NCI-H1417 treated with DMSO at 0.1 percent for 48 hours (cell line): ENCODE measurements at regions not wholly inside any gene's neighbourhood (a gene's known extent, or its start where the extent isn't known, plus 50 kb on each side); places are given as distances from the start of the nearest gene placed in this dataset.
"Not testable (repeated sequence)": the region's sequence is repeated elsewhere in the genome, so short reads cannot be mapped to it uniquely, and the experiment has no call there.

Experiments used
- DNase-seq: peaks from one replicate; lab custom pipeline; 2025; lab: John Stamatoyannopoulos, UW

DNA sequence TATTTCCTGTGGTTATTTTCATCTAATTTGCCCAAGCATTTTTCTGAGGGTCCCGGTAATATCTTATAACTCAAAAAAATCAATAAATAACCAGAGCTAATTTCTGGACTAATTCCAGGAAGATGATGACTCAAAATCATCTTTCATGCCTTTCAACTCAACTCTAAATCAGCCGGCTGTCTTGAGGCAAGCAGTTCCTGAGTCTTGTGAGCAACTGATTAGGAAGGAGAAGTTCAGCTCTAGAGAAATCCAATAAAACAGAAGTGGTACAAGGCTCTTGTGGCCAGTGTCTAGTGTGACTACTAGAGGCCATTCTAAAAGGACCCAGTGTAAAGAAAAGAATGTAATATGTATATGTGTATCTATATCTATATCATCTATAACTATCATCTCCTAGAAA, 890.4 kb downstream of the TRIB2 start:
- no peak for DNase-seq

DNA sequence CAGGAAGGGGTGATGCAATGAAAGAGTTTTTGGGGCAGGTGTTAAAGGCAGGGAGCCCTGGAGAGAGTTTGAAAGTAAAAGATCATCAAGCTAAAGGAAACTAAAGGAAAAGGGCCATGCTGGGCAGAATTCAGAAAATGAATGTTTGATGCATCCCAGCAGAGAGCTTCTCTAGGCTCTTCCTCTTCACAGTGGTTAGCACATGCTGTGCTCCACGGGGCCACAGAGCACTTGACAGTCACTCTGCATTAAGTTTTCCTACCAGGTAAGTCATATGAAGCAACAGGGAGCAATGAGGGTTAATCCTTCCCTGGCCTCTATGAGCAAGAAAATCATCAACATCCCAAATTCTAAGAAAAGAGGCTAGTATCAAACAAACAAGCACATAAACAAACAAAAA, 895.2 kb downstream of the TRIB2 start:
- DNase-seq = no peak

DNA sequence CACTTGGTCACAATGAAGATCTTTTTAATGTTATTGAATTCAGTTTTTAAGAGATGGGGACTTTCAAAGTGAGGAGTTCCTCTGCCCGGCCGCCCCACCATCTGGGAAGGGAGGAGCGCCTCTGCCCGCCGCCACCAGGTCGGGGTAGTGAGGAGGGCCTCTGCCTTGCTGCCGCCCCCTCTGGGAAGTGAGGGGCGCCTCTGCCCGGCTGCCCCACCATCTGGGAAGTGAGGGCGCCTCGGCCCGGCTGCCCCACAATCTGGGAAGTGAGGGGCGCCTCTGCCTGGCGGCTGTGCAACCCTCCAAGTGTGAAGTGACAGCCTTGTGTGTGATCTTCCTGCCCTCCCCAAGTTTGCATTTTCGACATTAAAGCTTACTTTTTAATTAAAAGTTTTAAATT, 899.3 kb downstream of the TRIB2 start:
- DNase-seq = no peak

DNA sequence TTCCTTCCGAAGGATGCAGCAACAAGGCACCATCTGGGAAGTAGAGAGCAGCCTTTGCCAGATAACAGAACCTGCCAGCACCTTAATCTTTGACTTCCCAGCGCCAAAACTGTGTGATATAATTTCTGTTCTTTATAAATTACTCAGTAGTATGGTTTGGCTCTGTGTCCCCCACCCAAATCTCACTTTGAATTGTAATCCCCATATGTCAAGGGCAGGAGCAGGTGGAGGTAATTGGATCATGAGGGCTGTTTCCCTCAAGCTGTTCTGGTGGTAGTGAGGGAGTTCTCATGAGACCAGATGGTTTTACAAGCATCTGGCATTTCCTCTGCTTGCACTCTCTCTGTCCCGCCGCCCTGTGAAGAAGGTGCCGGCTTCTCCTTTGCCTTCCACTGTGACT, 899.9 kb downstream of the TRIB2 start:
- DNase-seq = no peak

DNA sequence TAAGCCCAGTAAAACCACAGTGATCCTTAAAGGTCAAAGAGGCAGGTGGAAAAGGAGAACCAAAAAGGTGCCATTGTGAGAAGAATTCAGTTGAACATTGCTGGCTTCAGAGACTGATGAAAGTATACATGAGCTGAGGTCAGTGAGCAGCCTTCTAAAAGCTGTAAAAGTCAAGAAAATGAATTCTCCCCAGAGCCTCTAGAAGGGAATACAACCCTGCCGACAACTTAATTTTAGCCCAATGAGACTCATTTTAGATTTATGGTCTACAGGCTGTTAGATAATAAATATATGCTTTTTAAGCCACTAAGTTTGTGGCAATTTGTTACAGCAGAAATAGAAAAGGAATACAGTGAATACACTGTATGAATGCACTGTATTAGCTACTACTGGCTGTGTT, 911.4 kb downstream of the TRIB2 start:
- DNase-seq = no peak

DNA sequence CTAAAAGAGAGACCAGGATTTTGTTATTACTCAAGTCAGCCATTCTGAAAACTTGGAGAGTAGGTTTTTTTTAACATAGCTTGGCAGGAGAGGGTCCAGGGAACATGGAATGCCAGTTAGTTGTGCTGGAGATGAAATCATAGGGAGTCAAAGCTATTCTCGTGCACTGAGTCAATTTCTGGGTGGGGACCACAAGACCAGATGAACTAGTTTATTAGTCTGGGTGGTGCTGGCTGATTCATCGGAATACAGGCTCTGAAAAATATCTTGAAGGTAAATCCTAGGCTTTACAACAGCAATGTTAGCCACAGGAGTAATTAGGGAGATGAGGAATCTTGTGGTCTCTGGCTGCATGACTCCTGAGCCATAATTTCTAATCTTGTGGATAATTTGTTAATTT, 921.4 kb downstream of the TRIB2 start:
- DNase-seq = no peak

DNA sequence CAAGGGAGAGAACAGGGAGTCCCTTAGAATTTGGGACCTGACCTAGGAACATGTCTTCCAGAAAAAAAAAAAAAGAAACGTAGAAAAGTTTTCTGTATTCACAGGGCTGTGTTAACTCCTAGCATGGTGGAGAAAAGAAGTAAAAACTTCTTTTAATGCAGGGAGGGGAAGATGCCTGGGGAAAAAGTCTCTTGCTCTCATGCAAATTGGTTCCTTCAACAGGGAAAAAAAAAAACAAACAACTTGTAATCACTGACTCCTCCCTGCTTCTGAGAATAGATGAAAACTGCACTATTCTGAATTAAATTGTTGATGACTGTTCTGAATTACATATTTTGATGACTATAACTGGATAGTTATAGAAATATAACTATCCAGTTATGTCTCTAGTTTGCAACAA, 933.2 kb downstream of the TRIB2 start:
- DNase-seq = no peak

DNA sequence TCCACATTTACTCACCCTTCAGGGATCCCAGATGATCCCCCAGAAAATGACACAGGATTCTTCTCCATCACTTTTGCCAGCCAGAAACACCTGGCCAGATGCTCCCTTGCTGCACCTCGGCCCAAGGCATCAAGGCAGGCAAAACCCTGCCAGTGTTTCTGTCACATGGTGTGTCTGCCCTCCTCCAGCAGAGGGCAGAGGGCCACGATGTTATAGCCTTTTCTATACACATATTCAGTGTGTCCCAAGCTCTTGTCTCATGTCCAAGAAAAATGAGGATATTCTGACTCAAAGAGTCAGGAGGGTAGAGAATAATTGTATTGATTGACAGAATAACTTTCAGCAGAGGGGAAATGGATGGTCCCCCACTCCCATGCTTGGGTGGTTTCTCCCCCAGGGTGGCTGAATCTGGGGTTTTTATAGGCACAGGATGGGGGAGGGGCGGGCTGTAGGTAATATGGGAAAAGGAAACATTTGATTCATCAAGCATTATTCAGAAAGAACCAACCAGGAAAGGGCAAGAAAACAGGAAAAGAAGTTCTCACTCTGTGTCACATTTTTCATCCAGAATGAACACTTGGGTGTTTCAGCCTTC, 933.9 kb downstream of the TRIB2 start:
- no peak for DNase-seq

DNA sequence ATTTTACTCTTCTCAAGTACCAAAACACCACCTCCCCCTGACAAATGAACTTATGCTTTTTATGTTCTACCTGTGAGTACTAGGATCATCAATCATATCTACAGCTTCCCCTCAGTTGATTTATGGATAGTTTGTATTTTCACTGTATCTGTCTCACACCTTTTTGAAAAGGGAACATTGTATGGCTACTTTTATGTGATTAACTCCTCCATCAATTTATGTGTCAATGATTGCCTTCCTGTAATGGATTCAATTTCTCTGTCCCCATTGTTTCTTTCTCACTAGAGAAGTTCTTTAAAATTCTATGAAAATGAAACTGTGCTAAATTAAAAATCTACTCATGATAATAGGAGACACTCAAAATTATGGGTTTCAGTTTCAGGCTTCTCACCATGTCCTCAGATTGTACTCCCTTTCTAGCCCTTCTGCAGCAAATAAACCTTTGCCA, 935.0 kb downstream of the TRIB2 start:
- DNase-seq = peak; percentile 84

DNA sequence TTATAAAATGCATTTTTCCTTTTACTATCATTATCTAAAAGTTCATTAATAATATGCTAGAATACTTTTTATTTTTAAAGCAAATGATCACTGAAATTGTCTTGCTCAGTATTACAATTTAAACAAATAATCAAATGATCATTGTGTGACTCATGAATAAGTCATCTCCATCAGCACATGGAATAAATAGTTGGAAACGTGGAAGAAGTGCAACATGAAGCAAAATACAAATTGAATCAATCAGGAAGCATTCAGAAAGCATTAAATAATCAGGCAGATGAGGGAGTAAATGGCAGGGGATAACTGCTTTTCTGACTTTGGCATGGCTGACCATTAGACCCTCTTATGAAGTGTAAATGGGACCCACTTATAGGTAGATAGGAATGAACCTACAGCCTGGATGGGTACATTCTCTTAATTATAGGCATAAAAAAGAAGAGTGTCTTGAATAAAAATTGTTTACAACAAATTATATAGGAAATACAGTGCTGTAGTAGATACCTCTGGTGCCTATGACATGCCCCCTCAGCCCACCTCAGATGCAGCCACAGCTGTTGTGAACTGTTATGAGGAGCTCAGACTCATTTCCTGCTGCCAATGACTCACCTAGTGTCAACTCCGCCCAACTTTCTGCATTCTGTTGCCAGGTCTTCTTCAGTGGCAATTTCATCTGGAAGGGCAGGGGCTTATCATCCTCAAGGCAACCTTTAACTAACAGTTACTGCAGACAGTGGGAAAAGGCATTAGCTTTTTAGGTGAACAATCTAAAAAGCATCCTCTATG, 936.0 kb downstream of the TRIB2 start:
- no peak for DNase-seq

DNA sequence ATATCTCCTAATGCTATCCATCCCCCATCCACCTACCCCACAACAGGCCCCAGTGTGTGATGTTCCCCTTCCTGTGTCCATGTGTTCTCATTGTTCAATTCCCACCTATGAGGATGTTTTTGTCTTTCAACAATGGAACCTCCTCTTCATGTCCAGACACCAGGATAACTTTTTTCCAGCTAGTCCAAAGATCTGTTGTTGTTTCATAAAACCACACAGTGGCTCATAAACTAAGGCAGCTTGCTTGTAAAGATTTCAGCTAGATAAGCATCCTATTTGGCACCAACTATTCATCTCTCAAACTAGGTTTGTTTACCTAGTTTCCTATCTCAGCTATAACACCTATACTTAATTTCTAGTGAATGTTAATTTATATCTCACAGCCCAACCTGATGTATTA, 937.7 kb downstream of the TRIB2 start:
- DNase-seq = no peak

DNA sequence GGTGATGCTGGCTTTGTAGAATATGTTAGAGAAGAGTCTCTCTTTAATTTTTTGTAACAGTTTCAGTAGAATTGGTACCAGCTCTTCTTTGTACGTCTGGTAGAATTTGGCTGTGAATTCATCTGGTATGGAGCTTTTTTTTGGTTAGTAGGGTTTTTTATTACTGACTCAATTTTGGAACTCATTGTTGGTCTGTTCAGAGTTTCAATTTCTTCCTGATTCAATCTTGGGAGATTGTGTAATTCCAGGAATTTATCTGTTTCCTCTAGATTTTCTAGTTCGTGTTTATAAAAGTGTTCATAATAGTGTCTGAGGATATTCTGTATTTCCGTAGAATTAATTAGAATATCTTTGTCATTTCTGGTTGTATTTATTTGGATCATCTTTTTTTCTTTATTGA, 943.5 kb downstream of the TRIB2 start:
- no peak for DNase-seq

DNA sequence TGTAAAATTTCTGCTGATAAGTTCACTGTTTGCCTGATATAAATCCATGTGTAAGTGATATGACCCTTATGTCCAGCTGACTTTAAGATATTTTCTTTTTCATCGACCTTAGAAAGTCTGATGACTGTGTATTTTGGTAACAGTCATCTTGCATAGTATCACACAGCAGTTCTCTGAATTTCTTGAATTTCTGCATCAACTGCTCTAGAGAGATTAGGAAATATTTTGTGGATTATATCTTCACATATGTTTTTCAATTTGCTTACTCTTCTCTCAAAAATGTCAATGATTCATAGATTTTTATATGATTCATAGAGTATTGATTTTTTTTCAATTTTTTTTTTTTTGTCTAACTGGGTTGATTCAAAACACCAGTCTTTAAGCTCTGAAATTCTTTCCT, 945.3 kb downstream of the TRIB2 start:
- no peak for DNase-seq

DNA sequence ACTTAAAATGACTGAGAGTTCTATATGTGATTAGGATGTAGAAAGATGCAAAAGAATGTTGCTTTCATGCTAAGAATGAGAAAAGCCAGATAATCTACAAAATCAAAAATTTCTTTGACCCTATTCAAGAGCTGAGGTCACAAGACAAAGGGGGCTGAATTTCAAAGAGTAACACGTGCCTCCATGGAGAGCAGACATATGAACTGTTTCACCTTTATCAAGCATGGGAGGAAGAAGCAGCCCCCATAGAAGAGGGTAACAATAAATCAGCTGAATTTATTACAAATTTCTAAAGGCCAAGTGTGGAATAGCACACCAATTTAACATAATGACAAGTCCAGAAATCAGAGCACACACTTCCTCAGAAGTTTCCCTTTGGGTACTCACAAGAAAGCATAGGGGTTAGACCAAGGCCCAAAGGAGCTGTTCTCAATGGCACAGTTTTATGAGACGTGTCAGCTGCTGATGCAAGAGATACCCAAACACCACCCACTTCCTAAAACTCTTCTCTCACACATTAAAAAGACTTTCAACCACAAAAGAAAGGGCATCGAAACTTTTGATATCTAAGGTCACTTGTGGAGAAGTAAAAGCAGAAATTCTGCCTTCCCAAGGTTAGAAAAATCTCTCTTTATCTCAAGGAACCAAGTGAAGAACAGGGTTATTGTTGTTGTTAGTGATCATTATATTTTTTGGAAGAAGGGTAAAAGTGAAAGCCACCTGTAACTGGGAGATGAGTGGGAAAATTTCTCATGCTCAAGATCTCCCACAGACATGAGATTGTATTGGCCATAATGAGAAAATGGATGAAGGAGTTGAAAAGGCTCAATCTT, 950.1 kb downstream of the TRIB2 start:
- no peak for DNase-seq

DNA sequence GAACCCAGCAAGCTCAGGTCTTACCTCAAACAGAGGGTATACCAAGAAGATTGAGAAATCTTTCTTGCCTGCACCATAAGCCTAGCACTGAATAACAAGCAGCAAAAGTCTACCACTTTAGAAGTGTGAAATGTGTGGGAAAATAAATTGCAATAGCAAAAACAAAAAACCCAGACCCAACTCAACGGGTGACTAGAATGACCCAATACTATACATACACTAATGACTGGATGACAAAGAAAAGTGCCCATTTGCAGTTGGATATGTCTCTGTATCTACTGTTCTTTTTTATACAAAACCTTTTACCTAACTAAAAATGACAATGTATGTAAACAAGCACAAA, 950.6 kb downstream of the TRIB2 start:
- DNase-seq = no peak

DNA sequence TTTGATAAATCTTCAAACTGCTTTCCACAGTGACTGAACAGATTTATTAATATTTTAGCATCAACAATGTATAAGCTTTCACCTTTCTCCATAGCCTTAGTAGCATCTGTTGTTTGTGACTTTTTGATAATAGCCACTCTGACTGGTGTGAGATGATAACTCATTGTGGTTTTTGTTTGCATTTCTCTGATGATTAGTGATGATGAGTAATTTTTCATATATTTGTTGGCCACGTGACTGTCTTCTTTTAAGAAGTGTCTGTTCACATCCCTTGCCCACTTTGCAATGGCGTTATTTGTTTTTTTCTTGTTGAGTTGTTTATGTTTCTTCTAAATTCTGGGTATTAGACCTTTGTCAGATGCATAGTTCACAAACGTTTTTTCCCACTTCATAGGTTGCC, 952.9 kb downstream of the TRIB2 start:
- DNase-seq = no peak

DNA sequence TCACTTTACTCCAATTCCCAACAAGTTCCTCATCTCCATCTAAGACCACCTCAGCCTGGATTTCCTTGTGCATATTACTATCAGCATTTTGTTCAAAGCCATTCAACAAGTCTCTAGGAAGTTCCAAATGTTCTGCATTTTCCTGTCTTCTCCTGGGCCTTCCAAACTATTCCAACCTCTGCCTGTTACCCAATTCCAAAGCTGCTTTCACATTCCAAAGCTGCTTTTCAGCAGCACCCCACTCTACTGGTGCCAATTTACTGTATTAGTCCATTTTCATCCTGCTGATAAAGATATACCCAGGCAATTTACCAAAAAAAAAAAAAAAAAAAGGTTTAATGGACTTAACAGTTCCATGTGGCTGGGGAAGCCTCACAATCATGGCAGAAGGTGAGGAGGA, 957.1 kb downstream of the TRIB2 start:
- DNase-seq = not testable (repeated sequence)

DNA sequence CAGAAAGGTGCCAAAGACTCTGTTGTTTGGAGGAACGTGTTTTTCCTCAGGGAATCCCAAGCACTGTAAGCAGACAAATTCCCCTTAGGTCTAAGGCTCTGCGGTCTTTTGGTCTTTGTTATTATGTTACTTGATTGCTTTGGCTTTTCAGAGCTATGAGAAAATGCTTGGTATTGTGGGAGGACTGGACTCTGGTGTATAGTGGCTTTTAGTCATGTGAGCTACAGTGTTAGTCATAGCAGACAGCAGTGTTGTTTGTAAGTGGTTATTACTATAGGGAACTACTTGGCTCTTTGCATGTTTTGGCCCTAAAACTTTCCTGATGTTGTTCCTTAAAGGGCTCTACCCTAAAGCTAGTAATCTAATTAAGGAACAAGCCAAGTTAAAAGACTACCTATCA, 956.2 kb upstream of the LRATD1 start:
- DNase-seq = no peak

DNA sequence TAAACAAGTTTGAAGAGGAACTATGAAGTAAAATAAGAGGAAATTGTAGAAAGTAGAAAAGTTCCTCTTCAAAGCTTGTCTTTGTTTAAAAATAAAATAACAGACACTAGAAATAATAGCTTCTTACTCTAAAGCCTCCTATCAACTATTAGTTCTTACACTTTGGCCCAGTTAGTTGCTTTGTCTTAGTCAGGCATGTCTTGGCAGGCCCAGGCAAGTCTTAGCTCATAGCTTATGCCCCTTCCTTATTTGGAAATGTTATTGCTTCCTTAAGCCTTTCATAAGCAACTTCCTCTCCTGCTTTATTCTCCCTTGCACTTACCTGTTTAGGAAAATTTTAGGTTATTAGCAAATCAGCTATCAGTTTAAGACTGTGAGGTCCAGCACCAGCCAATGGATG, 950.6 kb upstream of the LRATD1 start:
- DNase-seq = no peak

DNA sequence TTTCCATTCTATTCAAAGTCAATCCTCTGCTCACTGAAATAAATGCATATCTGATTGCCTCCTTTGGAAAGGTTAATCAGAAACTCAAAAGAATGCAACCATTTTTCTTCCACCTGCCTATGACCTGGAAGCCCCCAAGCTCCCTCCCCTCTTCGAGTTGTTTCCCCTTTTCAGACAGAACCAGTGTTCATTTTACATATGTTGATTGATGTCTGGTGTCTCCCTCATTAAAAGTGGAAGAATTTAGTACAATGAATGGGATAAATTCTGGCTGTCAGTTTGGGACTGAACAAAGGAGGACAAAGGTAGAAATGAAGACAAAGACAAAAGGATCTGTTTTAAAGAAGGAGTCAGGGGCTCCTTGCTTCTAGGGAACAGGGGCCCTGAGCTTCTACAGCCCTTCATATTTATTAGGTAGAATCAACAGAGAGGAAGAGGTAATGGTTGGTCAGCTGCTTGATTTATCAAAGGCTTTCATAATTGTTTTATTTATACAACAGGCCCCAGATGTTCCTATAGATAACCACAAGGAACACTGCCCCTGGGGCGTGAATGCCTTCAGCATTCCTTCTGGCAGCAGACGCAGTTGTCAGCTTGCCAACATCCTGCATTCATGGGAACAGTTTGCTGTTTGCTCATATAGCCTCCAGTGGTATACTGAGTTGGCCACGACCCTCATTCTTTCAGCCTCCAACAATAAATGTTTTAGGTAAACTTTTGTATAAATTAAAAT, 949.8 kb upstream of the LRATD1 start:
- no peak for DNase-seq

DNA sequence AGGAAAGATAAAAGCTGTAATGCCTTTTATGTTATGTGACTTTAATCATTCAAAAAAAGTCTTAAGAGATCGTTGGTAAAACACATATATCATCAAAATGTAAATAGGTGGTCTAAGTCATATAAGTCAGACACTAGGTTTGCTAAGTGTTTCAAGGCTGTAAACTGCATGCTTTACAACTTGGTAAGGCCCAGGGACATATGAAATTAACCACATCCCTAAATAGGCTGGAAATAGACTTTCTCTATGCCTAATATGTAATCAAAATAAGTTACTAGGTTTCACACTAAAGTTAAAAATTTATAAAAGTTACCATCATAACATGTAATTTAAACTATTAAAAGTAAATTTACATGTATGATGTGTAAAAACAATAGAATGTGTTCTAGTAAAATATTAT, 946.3 kb upstream of the LRATD1 start:
- DNase-seq = no peak

DNA sequence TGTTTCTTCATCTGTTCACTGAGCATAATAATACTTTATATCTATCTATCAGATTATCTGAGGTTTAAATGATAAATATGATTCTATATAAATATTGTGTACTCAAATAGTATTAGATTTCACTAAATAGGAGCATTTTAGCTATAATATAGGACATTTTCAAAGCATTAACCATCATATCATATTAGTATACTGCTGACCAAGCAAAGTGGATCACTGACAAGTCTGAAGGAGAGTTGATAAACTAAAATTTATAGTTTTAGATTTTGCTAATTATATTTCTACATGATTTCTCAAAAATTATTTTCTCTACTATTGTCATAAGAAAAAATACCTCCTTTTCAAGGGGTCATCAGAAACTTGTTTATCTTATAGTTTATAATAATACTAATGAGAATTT, 937.8 kb upstream of the LRATD1 start:
- DNase-seq = no peak

DNA sequence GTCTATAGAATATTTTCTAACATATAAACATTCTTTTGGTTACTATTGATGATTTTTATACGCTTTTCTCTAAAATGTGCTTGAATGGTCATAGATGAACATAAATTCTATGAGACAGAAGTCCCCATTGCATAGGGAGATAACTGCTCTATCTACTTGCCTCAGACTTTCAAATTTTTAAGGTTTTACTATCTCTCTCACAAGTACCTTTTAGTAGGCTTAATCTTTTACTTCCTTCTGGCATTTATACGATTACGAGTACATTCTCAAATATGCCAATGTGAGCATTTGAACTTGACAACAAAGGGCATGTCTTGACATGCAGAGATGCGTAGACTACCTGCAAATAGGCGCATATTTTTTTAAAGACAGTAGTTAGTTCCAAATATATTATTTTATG, 935.9 kb upstream of the LRATD1 start:
- DNase-seq = no peak
